Activated CD8-positive, alpha-beta T cell treated with anti-CD3 and anti-CD28 coated beads, Interleukin-2, amount 10 ng/mL, durations not matched to agents 7 days and 5 days (primary cell): ENCODE measurements at regions not wholly inside any gene's neighbourhood (a gene's known extent, or its start where the extent isn't known, plus 50 kb on each side); places are given as distances from the start of the nearest gene placed in this dataset.

ENCODE experiments used
- ATAC-seq: fragments of 150-1000 bp; cut with Tn5 transposase; one replicate; pipeline ENCODE4 v1.10.0; 2021; ENCODE audit warnings: moderate library complexity
- CTCF ChIA-PET: fragments of 350-600 bp; sonication (Branson Sonifier 250); formaldehyde crosslinking; loops from one replicate; lab custom pipeline; 2021; ENCODE audit warnings: antibody characterized with exemption; lab: Charles Lee
- POLR2A ChIA-PET: fragments of 350-600 bp; sonication (Branson Sonifier 250); formaldehyde crosslinking; loops from one replicate; lab custom pipeline; 2021; ENCODE audit warnings: antibody characterized with exemption; lab: Charles Lee
- DNase-seq: peaks from one replicate; pipeline ENCODE4 v3.0.0-alpha.2; 2020
- H3K27ac Mint-ChIP-seq: one replicate; pipeline ENCODE4 v1.8.0; 2021; ENCODE audit warnings: mild to moderate bottlenecking, mixed read lengths
- H3K27me3 Mint-ChIP-seq: one replicate; pipeline ENCODE4 v1.8.0; 2021; ENCODE audit warnings: low read depth, mixed read lengths
- H3K36me3 Mint-ChIP-seq: one replicate; pipeline ENCODE4 v1.8.0; 2021; ENCODE audit warnings: low read depth, mixed read lengths
- H3K4me1 Mint-ChIP-seq: one replicate; pipeline ENCODE4 v1.8.0; 2021; ENCODE audit warnings: low read depth, mixed read lengths
- H3K4me3 Mint-ChIP-seq: one replicate; pipeline ENCODE4 v1.8.0; 2021; ENCODE audit warnings: mild to moderate bottlenecking, mixed read lengths
- H3K9me3 Mint-ChIP-seq: one replicate; pipeline ENCODE4 v1.8.0; 2022; ENCODE audit warnings: mixed read lengths; ENCODE audit not compliant: insufficient read depth

GRCh38 chr12:92504594-92504981 lies 198.2 kb upstream of the PLEKHG7 start:
- Mint-ChIP-seq H3K27ac (no peak overlapping the region), H3K4me1 (peaks cover 44% of the 10 kb centered on the region), H3K9me3 (peaks cover 1% of the 10 kb centered on the region), H3K4me3 (no peak overlapping the region), H3K27me3 (no peaks in the 10 kb centered on the region), H3K36me3 (peaks cover 11% of the 10 kb centered on the region)
- ChIA-PET CTCF (interaction anchor here (1.0 to 6.0 kb wide), 9 partner anchors 9 to 1123 kb away, joined by 3 to 32 read pairs (median 8); no protein-coding TSS in a partner anchor), POLR2A (interaction anchor here (0.7 to 4.4 kb wide), 7 partner anchors 10 to 368 kb away, joined by 3 to 33 read pairs (median 7); partner anchors contain the start of gene BTG1)
- no peak for ATAC-seq
- no peak for DNase-seq

GRCh38 chr12:92503971-92504593 lies 198.7 kb upstream of the PLEKHG7 start:
- no peaks in the 10 kb centered on the region for H3K9me3 Mint-ChIP-seq
- no peaks in the 10 kb centered on the region for H3K27me3 Mint-ChIP-seq
- peaks cover 11% of the 10 kb centered on the region for H3K36me3 Mint-ChIP-seq
- POLR2A ChIA-PET, result interaction anchor here (1.9 to 4.4 kb wide), 5 partner anchors 10 to 367 kb away, joined by 6 to 33 read pairs (median 10); partner anchors contain the start of gene BTG1
- no peak overlapping the region for H3K27ac Mint-ChIP-seq
- ATAC-seq (no peak), DNase-seq (no peak)
- peaks cover 44% of the 10 kb centered on the region for H3K4me1 Mint-ChIP-seq
- H3K4me3 Mint-ChIP-seq, result no peak overlapping the region
- CTCF ChIA-PET, result interaction anchor here (0.6 to 6.0 kb wide), 13 partner anchors 9 to 1122 kb away, joined by 3 to 44 read pairs (median 8); no protein-coding TSS in a partner anchor

GRCh38 chr12:92503029-92503931 lies 199.5 kb upstream of the PLEKHG7 start:
- Mint-ChIP-seq H3K36me3 (peaks cover 11% of the 10 kb centered on the region), H3K9me3 (no peaks in the 10 kb centered on the region), H3K27me3 (no peaks in the 10 kb centered on the region), H3K4me1 (peaks cover 44% of the 10 kb centered on the region), H3K4me3 (peak overlapping the region; percentile 1), H3K27ac (peak overlapping the region; percentile 64)
- ChIA-PET CTCF (interaction anchor here (0.6 to 6.0 kb wide), 24 partner anchors 9 to 1121 kb away, joined by 3 to 44 read pairs (median 4); no protein-coding TSS in a partner anchor), POLR2A (interaction anchor here (0.8 to 4.4 kb wide), 4 partner anchors 9 to 729 kb away, joined by 3 to 33 read pairs (median 12); partner anchors contain the start of gene BTG1)
- DNase-seq, result no peak
- ATAC-seq, result peak; percentile 27

GRCh38 chr12:92502417-92503028 lies 200.3 kb upstream of the PLEKHG7 start:
- Mint-ChIP-seq H3K27me3 (no peaks in the 10 kb centered on the region), H3K27ac (peak overlapping the region; percentile 64), H3K4me3 (peak overlapping the region; percentile 1), H3K4me1 (peaks cover 44% of the 10 kb centered on the region), H3K36me3 (peaks cover 11% of the 10 kb centered on the region), H3K9me3 (no peaks in the 10 kb centered on the region)
- ATAC-seq (peak; percentile 45), DNase-seq (no peak)
- ChIA-PET CTCF (interaction anchor here (0.7 to 6.0 kb wide), 21 partner anchors 9 to 1121 kb away, joined by 3 to 44 read pairs (median 5); no protein-coding TSS in a partner anchor), POLR2A (interaction anchor here (0.8 to 4.4 kb wide), 4 partner anchors 8 to 728 kb away, joined by 3 to 33 read pairs (median 12); partner anchors contain the start of gene BTG1)

- H3K36me3 Mint-ChIP-seq, result peaks cover 8% of the 10 kb centered on the region
- peaks cover 5% of the 10 kb centered on the region for H3K9me3 Mint-ChIP-seq
- no peaks in the 10 kb centered on the region for H3K27me3 Mint-ChIP-seq
- ATAC-seq, result no peak
- no peak for DNase-seq
- H3K4me3 Mint-ChIP-seq, result no peak overlapping the region
- POLR2A ChIA-PET, result no interaction called here
- H3K27ac Mint-ChIP-seq, result no peak overlapping the region
- H3K4me1 Mint-ChIP-seq, result peaks cover 12% of the 10 kb centered on the region
- CTCF ChIA-PET, result no interaction called here
These were observed 206.0 kb upstream of the PLEKHG7 start for GRCh38 chr12:92496790-92497189.

- Mint-ChIP-seq H3K27ac (no peak overlapping the region), H3K36me3 (peaks cover 12% of the 10 kb centered on the region), H3K9me3 (peaks cover 13% of the 10 kb centered on the region), H3K4me1 (peaks cover 9% of the 10 kb centered on the region), H3K4me3 (no peak overlapping the region), H3K27me3 (no peaks in the 10 kb centered on the region)
- DNase-seq (no peak), ATAC-seq (no peak)
- ChIA-PET POLR2A (interaction anchor here (2.5 kb wide), 1 partner anchor 9 kb away, joined by 19 read pairs; no protein-coding TSS in a partner anchor), CTCF (interaction anchor here (1.0 to 2.0 kb wide), 3 partner anchors 10 to 87 kb away, joined by 4 to 9 read pairs (median 6); no protein-coding TSS in a partner anchor)
These were observed 207.7 kb upstream of the PLEKHG7 start for GRCh38 chr12:92495108-92495507.

- ATAC-seq (no peak), DNase-seq (no peak)
- Mint-ChIP-seq H3K27me3 (no peaks in the 10 kb centered on the region), H3K4me1 (peaks cover 19% of the 10 kb centered on the region), H3K27ac (no peak overlapping the region), H3K36me3 (peaks cover 22% of the 10 kb centered on the region), H3K4me3 (no peak overlapping the region), H3K9me3 (peaks cover 19% of the 10 kb centered on the region)
- ChIA-PET POLR2A (interaction anchor here (2.5 kb wide), 1 partner anchor 11 kb away, joined by 19 read pairs; no protein-coding TSS in a partner anchor), CTCF (interaction anchor here (1.3 to 2.0 kb wide), 4 partner anchors 9 to 1112 kb away, joined by 3 to 9 read pairs (median 4); no protein-coding TSS in a partner anchor)
These were observed 209.0 kb upstream of the PLEKHG7 start for GRCh38 chr12:92493816-92494215.

- CTCF ChIA-PET, result interaction anchor here (0.8 to 1.4 kb wide), 2 partner anchors 9 to 162 kb away, joined by 3 to 4 read pairs; no protein-coding TSS in a partner anchor
These were observed 209.8 kb upstream of the PLEKHG7 start for GRCh38 chr12:92492995-92493394.

GRCh38 chr12:92492291-92492690 lies 210.5 kb upstream of the PLEKHG7 start:
- Mint-ChIP-seq H3K9me3 (peaks cover 19% of the 10 kb centered on the region), H3K27ac (no peak overlapping the region), H3K27me3 (no peaks in the 10 kb centered on the region), H3K36me3 (peaks cover 30% of the 10 kb centered on the region), H3K4me1 (peaks cover 27% of the 10 kb centered on the region), H3K4me3 (no peak overlapping the region)
- ATAC-seq (no peak), DNase-seq (no peak)
- CTCF ChIA-PET, result interaction anchor here (0.8 to 3.4 kb wide), 2 partner anchors 10 to 163 kb away, joined by 3 to 11 read pairs; no protein-coding TSS in a partner anchor
- POLR2A ChIA-PET, result no interaction called here

More at GRCh38 chr12:92492995-92493394, 209.8 kb upstream of the PLEKHG7 start:
- no peak overlapping the region for H3K27ac Mint-ChIP-seq
- H3K36me3 Mint-ChIP-seq, result peaks cover 30% of the 10 kb centered on the region
- DNase-seq (no peak), ATAC-seq (no peak)
- H3K4me1 Mint-ChIP-seq, result peaks cover 27% of the 10 kb centered on the region
- H3K9me3 Mint-ChIP-seq, result peaks cover 19% of the 10 kb centered on the region
- H3K27me3 Mint-ChIP-seq, result no peaks in the 10 kb centered on the region
- H3K4me3 Mint-ChIP-seq, result no peak overlapping the region
- POLR2A ChIA-PET, result interaction anchor here (2.5 kb wide), 1 partner anchor 12 kb away, joined by 19 read pairs; no protein-coding TSS in a partner anchor

GRCh38 chr12:92489781-92490180 lies 213.0 kb upstream of the PLEKHG7 start:
- peaks cover 33% of the 10 kb centered on the region for H3K4me1 Mint-ChIP-seq
- no peak overlapping the region for H3K27ac Mint-ChIP-seq
- DNase-seq (no peak), ATAC-seq (no peak)
- ChIA-PET POLR2A (no interaction called here), CTCF (interaction anchor here (3.4 kb wide), 1 partner anchor 13 kb away, joined by 11 read pairs; no protein-coding TSS in a partner anchor)
- H3K9me3 Mint-ChIP-seq, result peaks cover 24% of the 10 kb centered on the region
- H3K36me3 Mint-ChIP-seq, result peaks cover 32% of the 10 kb centered on the region
- no peak overlapping the region for H3K4me3 Mint-ChIP-seq
- no peaks in the 10 kb centered on the region for H3K27me3 Mint-ChIP-seq
